C4-2B (cell line): ENCODE measurements at regions not wholly inside any gene's neighbourhood (a gene's known extent, or its start where the extent isn't known, plus 50 kb on each side); places are given as distances from the start of the nearest gene placed in this dataset.

Source experiments
- H3K27ac ChIP-seq: fragments of 450-650 bp; 2 replicates; pipeline ENCODE4 v1.5.1; 2017
- ZFX ChIP-seq: fragments of 450-650 bp; IDR thresholded peaks from 2 replicates; pipeline ENCODE4 v1.6.1; 2017
- TF ChIP-seq, protein P1 (sequence below): fragments of 450-650 bp; conservative IDR thresholded peaks from 2 replicates; pipeline ENCODE4 v1.5.1; 2017; ENCODE audit warnings: mild to moderate bottlenecking

DNA sequence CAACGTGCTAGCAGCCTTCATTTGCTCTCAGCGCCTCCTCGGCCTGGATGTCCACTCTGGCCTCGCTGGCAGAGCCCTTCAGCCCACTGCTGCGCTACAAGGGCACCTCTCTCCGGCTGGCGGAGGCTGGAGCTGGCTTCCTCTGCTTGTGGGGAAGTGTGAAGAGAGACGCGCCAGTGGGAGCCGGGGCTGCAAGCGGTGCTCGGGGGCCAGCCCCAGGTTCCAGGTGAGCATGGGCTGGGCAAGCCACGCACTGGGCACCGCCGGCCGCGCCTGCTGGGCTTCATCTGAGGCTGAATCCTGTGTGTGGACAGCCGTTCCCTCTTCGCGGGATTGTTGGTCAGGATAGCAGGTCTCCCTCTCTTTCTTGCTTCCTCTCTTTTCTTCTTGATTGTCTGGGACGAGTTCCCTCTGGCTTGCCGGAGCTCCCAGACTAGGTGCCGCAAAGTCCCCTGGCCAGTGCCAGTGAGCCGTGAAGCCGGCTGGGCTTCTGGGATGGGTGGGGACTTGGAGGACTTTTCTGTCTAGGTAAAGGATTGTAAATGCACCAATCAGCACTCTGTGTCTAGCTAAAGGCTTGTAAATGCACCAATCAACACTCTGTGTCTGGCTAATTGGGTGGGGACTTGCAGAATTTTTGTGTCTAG, 165.0 kb downstream of the HEPH start:
- TF ChIP-seq, protein P1, sequence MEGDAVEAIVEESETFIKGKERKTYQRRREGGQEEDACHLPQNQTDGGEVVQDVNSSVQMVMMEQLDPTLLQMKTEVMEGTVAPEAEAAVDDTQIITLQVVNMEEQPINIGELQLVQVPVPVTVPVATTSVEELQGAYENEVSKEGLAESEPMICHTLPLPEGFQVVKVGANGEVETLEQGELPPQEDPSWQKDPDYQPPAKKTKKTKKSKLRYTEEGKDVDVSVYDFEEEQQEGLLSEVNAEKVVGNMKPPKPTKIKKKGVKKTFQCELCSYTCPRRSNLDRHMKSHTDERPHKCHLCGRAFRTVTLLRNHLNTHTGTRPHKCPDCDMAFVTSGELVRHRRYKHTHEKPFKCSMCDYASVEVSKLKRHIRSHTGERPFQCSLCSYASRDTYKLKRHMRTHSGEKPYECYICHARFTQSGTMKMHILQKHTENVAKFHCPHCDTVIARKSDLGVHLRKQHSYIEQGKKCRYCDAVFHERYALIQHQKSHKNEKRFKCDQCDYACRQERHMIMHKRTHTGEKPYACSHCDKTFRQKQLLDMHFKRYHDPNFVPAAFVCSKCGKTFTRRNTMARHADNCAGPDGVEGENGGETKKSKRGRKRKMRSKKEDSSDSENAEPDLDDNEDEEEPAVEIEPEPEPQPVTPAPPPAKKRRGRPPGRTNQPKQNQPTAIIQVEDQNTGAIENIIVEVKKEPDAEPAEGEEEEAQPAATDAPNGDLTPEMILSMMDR = no peak
- TF ChIP-seq ZFX = no peak
- no peak overlapping the region for H3K27ac ChIP-seq

DNA sequence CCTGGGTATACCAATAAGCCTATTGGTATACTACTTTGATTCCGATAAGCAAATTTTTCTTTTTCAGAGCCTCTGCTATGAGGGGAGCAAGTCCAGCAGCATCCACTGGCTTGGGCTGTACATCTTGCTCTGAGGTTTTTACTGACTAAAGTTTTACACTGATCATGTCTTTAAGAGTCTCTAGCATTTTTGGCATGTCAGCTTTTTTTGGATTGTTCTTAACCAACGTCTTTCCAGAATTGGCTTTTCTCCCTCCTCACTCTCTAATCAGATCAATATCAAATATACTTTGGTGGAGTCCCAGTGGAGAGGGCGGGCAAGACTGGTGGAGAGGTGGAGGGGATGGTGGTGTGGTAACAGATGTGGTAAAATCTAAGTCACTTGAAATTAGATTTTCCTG, 196.8 kb downstream of the HEPH start:
- no peak overlapping the region for H3K27ac ChIP-seq
- no peak for TF ChIP-seq ZFX
- TF ChIP-seq, protein P1 = no peak

DNA sequence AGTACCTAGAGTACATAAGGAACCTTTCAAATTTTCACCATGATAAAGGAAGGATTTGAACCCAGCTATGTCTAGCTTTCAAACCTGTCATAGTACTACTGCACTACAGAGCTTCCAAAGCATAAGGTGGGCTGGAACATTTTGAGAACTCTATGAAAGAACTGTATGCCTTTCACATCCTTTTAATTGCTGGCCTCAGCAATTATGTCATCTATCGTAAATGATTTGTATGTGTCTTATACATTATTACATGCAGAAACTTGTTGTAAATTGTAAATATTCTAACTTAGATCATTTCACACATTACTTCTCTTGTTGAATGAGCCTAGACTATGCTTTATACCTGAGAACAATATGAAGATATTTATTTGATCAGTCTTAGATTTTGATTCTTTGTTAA, 220.7 kb downstream of the HEPH start:
- TF ChIP-seq, protein P1 = no peak
- no peak for TF ChIP-seq ZFX
- H3K27ac ChIP-seq = no peak overlapping the region

DNA sequence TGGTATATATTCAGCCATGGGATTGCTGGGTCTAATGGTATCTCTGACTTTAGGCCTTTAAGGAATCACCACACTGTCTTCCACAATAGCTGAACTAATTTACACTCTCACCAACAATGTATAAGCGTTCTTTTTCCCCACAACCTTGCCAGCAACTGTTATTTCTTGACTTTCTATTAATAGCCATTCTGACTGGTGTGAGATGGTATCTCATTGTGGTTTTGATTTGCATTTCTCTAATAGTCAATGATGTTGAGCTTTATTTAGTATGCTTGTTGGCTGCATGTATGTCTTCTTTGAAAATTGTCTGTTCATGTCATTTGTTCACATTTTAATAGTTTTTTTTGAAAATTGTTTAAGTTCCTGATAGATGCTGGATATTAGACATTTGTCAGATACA, 235.2 kb downstream of the HEPH start:
- TF ChIP-seq, protein P1 = no peak
- TF ChIP-seq ZFX = no peak
- H3K27ac ChIP-seq = no peak overlapping the region

DNA sequence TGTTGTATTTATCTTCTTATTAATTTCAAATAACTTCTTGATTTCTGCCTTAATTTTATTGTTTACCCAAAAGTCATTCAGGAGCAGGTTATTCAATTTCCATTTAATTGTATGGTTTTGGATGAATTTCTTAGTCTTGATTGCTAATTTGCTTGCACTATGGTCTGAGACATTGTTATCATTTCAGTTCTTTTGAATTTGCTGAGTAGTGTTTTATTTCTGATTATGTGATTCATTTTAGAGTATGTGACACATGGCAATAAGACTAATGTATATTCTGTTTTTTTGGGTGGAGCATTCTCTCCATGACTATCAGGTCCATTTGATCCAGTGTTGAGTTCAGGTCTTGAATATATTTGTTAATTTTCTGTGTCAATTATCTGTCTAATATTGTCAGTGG, 236.7 kb downstream of the EDA2R start:
- no peak for TF ChIP-seq ZFX
- TF ChIP-seq, protein P1 = no peak
- no peak overlapping the region for H3K27ac ChIP-seq

DNA sequence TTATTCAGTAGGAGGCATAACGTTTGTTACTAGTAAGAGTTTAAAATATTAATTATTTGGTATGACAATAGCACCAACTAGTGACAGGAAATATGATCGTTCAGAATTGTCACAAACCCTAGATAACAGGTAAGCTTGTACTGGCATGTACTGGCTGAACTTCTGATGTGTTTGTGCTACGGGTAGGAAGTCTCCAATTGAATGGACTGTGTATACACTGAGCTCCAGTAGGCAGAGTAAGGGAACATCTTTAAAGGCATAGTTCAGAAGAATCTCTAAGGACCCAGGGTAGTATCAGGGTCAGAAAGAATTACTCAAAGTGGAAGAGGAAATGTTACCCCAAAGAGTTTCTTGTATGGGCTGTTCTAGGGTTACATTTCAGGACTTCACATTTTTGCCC, 230.4 kb downstream of the EDA2R start:
- H3K27ac ChIP-seq = no peak overlapping the region
- no peak for TF ChIP-seq ZFX
- TF ChIP-seq, protein P1 = peak; percentile 68

DNA sequence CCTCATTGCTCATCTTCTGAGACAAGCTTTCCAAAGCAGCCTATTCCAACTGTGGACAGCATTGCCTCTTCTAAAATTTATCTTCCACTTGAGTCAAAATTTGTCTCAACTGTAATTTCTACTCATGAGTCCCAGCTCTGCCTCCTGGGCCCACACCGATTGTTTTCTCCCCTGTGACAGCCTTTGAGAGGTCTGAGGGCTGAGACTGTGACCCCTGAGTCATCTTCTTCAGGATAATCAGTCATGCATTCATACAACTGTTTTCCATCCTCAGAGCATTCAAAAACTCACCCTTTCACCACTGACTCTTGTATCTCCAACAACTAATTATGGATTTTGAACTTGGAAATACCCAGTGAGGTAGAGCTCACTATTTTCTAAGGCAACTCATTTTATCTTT, 228.1 kb downstream of the EDA2R start:
- H3K27ac ChIP-seq = no peak overlapping the region
- no peak for TF ChIP-seq ZFX
- TF ChIP-seq, protein P1 = no peak
